ENCODE measurements at regions not wholly inside any gene's neighbourhood (a gene's known extent, or its start where the extent isn't known, plus 50 kb on each side); places are given as distances from the start of the nearest gene placed in this dataset.

- H3K27ac ChIP-seq (ENCODE audit: low read depth, low read length): no peak overlapping the region
- no peak overlapping the region for H3K9ac ChIP-seq (ENCODE audit: low read length)
- no peaks in the 10 kb centered on the region for H3K36me3 ChIP-seq (ENCODE audit: insufficient read depth, low read length)
- no peaks in the 10 kb centered on the region for H3K27me3 ChIP-seq (ENCODE audit: control insufficient read depth in 1 of 2, insufficient read depth in 2 of 2, low read length in 2 of 2)
- H3K4me3 ChIP-seq (ENCODE audit: low read depth in 1 of 2, low read length in 2 of 2): no peak overlapping the region
- no peaks in the 10 kb centered on the region for H3K9me3 ChIP-seq (ENCODE audit: low read length)
- no peaks in the 10 kb centered on the region for H3K4me1 ChIP-seq (ENCODE audit: insufficient read depth, low read length)
Observed at GRCh38 chr15:95742256-95742655, 588.2 kb upstream of the NR2F2 start.

- H3K4me3 ChIP-seq (ENCODE audit: low read depth in 1 of 2, low read length in 2 of 2): no peak overlapping the region
- no peaks in the 10 kb centered on the region for H3K9me3 ChIP-seq (ENCODE audit: low read length)
Observed at GRCh38 chr15:95742836-95743235, 587.7 kb upstream of the NR2F2 start.

GRCh38 chr15:95757171-95757570, 573.3 kb upstream of the NR2F2 start:
- Histone ChIP-seq H3K4me3 (ENCODE audit: low read depth in 1 of 2, low read length in 2 of 2) (no peak overlapping the region), H3K27ac (ENCODE audit: low read depth, low read length) (no peak overlapping the region), H3K27me3 (ENCODE audit: control insufficient read depth in 1 of 2, insufficient read depth in 2 of 2, low read length in 2 of 2) (no peaks in the 10 kb centered on the region), H3K36me3 (ENCODE audit: insufficient read depth, low read length) (no peaks in the 10 kb centered on the region), H3K9ac (ENCODE audit: low read length) (no peak overlapping the region), H3K9me3 (ENCODE audit: low read length) (no peaks in the 10 kb centered on the region), H3K4me1 (ENCODE audit: insufficient read depth, low read length) (no peaks in the 10 kb centered on the region)

More at GRCh38 chr15:95742836-95743235, 587.7 kb upstream of the NR2F2 start:
- H3K27me3 ChIP-seq (ENCODE audit: control insufficient read depth in 1 of 2, insufficient read depth in 2 of 2, low read length in 2 of 2): no peaks in the 10 kb centered on the region
- no peak overlapping the region for H3K27ac ChIP-seq (ENCODE audit: low read depth, low read length)
- H3K4me1 ChIP-seq (ENCODE audit: insufficient read depth, low read length): no peaks in the 10 kb centered on the region
- no peaks in the 10 kb centered on the region for H3K36me3 ChIP-seq (ENCODE audit: insufficient read depth, low read length)
- no peak overlapping the region for H3K9ac ChIP-seq (ENCODE audit: low read length)

- no peaks in the 10 kb centered on the region for H3K9me3 ChIP-seq (ENCODE audit: low read length)
- H3K4me1 ChIP-seq (ENCODE audit: insufficient read depth, low read length): no peaks in the 10 kb centered on the region
- H3K27me3 ChIP-seq (ENCODE audit: control insufficient read depth in 1 of 2, insufficient read depth in 2 of 2, low read length in 2 of 2): no peaks in the 10 kb centered on the region
- no peak overlapping the region for H3K4me3 ChIP-seq (ENCODE audit: low read depth in 1 of 2, low read length in 2 of 2)
- H3K9ac ChIP-seq (ENCODE audit: low read length): no peak overlapping the region
- no peak overlapping the region for H3K27ac ChIP-seq (ENCODE audit: low read depth, low read length)
- H3K36me3 ChIP-seq (ENCODE audit: insufficient read depth, low read length): no peaks in the 10 kb centered on the region
Observed at GRCh38 chr15:95758451-95758850, 572.0 kb upstream of the NR2F2 start.

GRCh38 chr15:95758851-95759250, 571.6 kb upstream of the NR2F2 start:
- no peak overlapping the region for H3K9ac ChIP-seq (ENCODE audit: low read length)
- H3K36me3 ChIP-seq (ENCODE audit: insufficient read depth, low read length): no peaks in the 10 kb centered on the region
- no peaks in the 10 kb centered on the region for H3K9me3 ChIP-seq (ENCODE audit: low read length)
- no peaks in the 10 kb centered on the region for H3K27me3 ChIP-seq (ENCODE audit: control insufficient read depth in 1 of 2, insufficient read depth in 2 of 2, low read length in 2 of 2)
- no peak overlapping the region for H3K4me3 ChIP-seq (ENCODE audit: low read depth in 1 of 2, low read length in 2 of 2)
- no peaks in the 10 kb centered on the region for H3K4me1 ChIP-seq (ENCODE audit: insufficient read depth, low read length)
- no peak overlapping the region for H3K27ac ChIP-seq (ENCODE audit: low read depth, low read length)

- no peaks in the 10 kb centered on the region for H3K36me3 ChIP-seq (ENCODE audit: insufficient read depth, low read length)
- no peak overlapping the region for H3K27ac ChIP-seq (ENCODE audit: low read depth, low read length)
- H3K27me3 ChIP-seq (ENCODE audit: control insufficient read depth in 1 of 2, insufficient read depth in 2 of 2, low read length in 2 of 2): no peaks in the 10 kb centered on the region
- no peak overlapping the region for H3K9ac ChIP-seq (ENCODE audit: low read length)
- H3K4me3 ChIP-seq (ENCODE audit: low read depth in 1 of 2, low read length in 2 of 2): no peak overlapping the region
- H3K9me3 ChIP-seq (ENCODE audit: low read length): no peaks in the 10 kb centered on the region
- no peaks in the 10 kb centered on the region for H3K4me1 ChIP-seq (ENCODE audit: insufficient read depth, low read length)
Observed at GRCh38 chr15:95760508-95760907, 570.0 kb upstream of the NR2F2 start.

- H3K27ac ChIP-seq (ENCODE audit: low read depth, low read length): no peak overlapping the region
- H3K9me3 ChIP-seq (ENCODE audit: low read length): no peaks in the 10 kb centered on the region
- no peak overlapping the region for H3K4me3 ChIP-seq (ENCODE audit: low read depth in 1 of 2, low read length in 2 of 2)
- no peaks in the 10 kb centered on the region for H3K4me1 ChIP-seq (ENCODE audit: insufficient read depth, low read length)
- H3K36me3 ChIP-seq (ENCODE audit: insufficient read depth, low read length): no peaks in the 10 kb centered on the region
- no peak overlapping the region for H3K9ac ChIP-seq (ENCODE audit: low read length)
- no peaks in the 10 kb centered on the region for H3K27me3 ChIP-seq (ENCODE audit: control insufficient read depth in 1 of 2, insufficient read depth in 2 of 2, low read length in 2 of 2)
Observed at GRCh38 chr15:95761501-95762165, 568.9 kb upstream of the NR2F2 start.

GRCh38 chr15:95763426-95763825, 567.1 kb upstream of the NR2F2 start:
- no peaks in the 10 kb centered on the region for H3K4me1 ChIP-seq (ENCODE audit: insufficient read depth, low read length)
- no peaks in the 10 kb centered on the region for H3K27me3 ChIP-seq (ENCODE audit: control insufficient read depth in 1 of 2, insufficient read depth in 2 of 2, low read length in 2 of 2)
- no peak overlapping the region for H3K9ac ChIP-seq (ENCODE audit: low read length)
- no peak overlapping the region for H3K27ac ChIP-seq (ENCODE audit: low read depth, low read length)
- H3K36me3 ChIP-seq (ENCODE audit: insufficient read depth, low read length): no peaks in the 10 kb centered on the region
- H3K4me3 ChIP-seq (ENCODE audit: low read depth in 1 of 2, low read length in 2 of 2): no peak overlapping the region
- H3K9me3 ChIP-seq (ENCODE audit: low read length): no peaks in the 10 kb centered on the region

GRCh38 chr15:95765161-95765560, 565.3 kb upstream of the NR2F2 start:
- Histone ChIP-seq H3K27ac (ENCODE audit: low read depth, low read length) (no peak overlapping the region), H3K4me3 (ENCODE audit: low read depth in 1 of 2, low read length in 2 of 2) (no peak overlapping the region), H3K9ac (ENCODE audit: low read length) (no peak overlapping the region), H3K4me1 (ENCODE audit: insufficient read depth, low read length) (no peaks in the 10 kb centered on the region), H3K9me3 (ENCODE audit: low read length) (no peaks in the 10 kb centered on the region), H3K36me3 (ENCODE audit: insufficient read depth, low read length) (no peaks in the 10 kb centered on the region), H3K27me3 (ENCODE audit: control insufficient read depth in 1 of 2, insufficient read depth in 2 of 2, low read length in 2 of 2) (no peaks in the 10 kb centered on the region)

GRCh38 chr15:95770196-95770595, 560.3 kb upstream of the NR2F2 start:
- H3K4me1 ChIP-seq (ENCODE audit: insufficient read depth, low read length): no peaks in the 10 kb centered on the region
- no peaks in the 10 kb centered on the region for H3K9me3 ChIP-seq (ENCODE audit: low read length)
- H3K9ac ChIP-seq (ENCODE audit: low read length): no peak overlapping the region
- no peaks in the 10 kb centered on the region for H3K27me3 ChIP-seq (ENCODE audit: control insufficient read depth in 1 of 2, insufficient read depth in 2 of 2, low read length in 2 of 2)
- no peaks in the 10 kb centered on the region for H3K36me3 ChIP-seq (ENCODE audit: insufficient read depth, low read length)
- no peak overlapping the region for H3K4me3 ChIP-seq (ENCODE audit: low read depth in 1 of 2, low read length in 2 of 2)
- H3K27ac ChIP-seq (ENCODE audit: low read depth, low read length): no peak overlapping the region

GRCh38 chr15:95772982-95773381, 557.5 kb upstream of the NR2F2 start:
- no peaks in the 10 kb centered on the region for H3K9me3 ChIP-seq (ENCODE audit: low read length)
- no peak overlapping the region for H3K4me3 ChIP-seq (ENCODE audit: low read depth in 1 of 2, low read length in 2 of 2)
- H3K4me1 ChIP-seq (ENCODE audit: insufficient read depth, low read length): no peaks in the 10 kb centered on the region
- H3K36me3 ChIP-seq (ENCODE audit: insufficient read depth, low read length): no peaks in the 10 kb centered on the region
- H3K27me3 ChIP-seq (ENCODE audit: control insufficient read depth in 1 of 2, insufficient read depth in 2 of 2, low read length in 2 of 2): no peaks in the 10 kb centered on the region
- no peak overlapping the region for H3K9ac ChIP-seq (ENCODE audit: low read length)
- no peak overlapping the region for H3K27ac ChIP-seq (ENCODE audit: low read depth, low read length)

- H3K27ac ChIP-seq (ENCODE audit: low read depth, low read length): no peak overlapping the region
- H3K9me3 ChIP-seq (ENCODE audit: low read length): peaks cover 20% of the 10 kb centered on the region
- no peak overlapping the region for H3K4me3 ChIP-seq (ENCODE audit: low read depth in 1 of 2, low read length in 2 of 2)
- H3K4me1 ChIP-seq (ENCODE audit: insufficient read depth, low read length): no peaks in the 10 kb centered on the region
- H3K36me3 ChIP-seq (ENCODE audit: insufficient read depth, low read length): no peaks in the 10 kb centered on the region
- no peaks in the 10 kb centered on the region for H3K27me3 ChIP-seq (ENCODE audit: control insufficient read depth in 1 of 2, insufficient read depth in 2 of 2, low read length in 2 of 2)
- H3K9ac ChIP-seq (ENCODE audit: low read length): no peak overlapping the region
Observed at GRCh38 chr15:95784508-95784907, 546.0 kb upstream of the NR2F2 start.

Data from muscle layer of colon (tissue), 2 donors.